ENCODE measurements at regions not wholly inside any gene's neighbourhood (a gene's known extent, or its start where the extent isn't known, plus 50 kb on each side); places are given as distances from the start of the nearest gene placed in this dataset.
"Not testable (repeated sequence)": the region's sequence is repeated elsewhere in the genome, so short reads cannot be mapped to it uniquely, and the experiment has no call there.

GRCh38 chr3:75445234-75445633 lies 218.9 kb upstream of the FRG2C start:
- not testable (repeated sequence) for DNase-seq (ENCODE audit: insufficient read length, low spot score); FAIRE-seq

GRCh38 chr3:75446948-75447347 lies 217.2 kb upstream of the FRG2C start:
- DNase-seq (ENCODE audit: insufficient read length, low spot score); FAIRE-seq: not testable (repeated sequence)

- DNase-seq (ENCODE audit: insufficient read length, low spot score): peak; percentile 11
- not testable (repeated sequence) for FAIRE-seq
These were observed 210.8 kb upstream of the FRG2C start for GRCh38 chr3:75453328-75453727.

- not testable (repeated sequence) for FAIRE-seq; DNase-seq (ENCODE audit: insufficient read length, low spot score)
These were observed 210.3 kb upstream of the FRG2C start for GRCh38 chr3:75453839-75454238.

GRCh38 chr3:75474530-75474929 lies 189.6 kb upstream of the FRG2C start:
- not testable (repeated sequence) for FAIRE-seq; DNase-seq (ENCODE audit: insufficient read length, low spot score)

GRCh38 chr3:75496600-75496999 lies 167.5 kb upstream of the FRG2C start:
- not testable (repeated sequence) for FAIRE-seq; DNase-seq (ENCODE audit: insufficient read length, low spot score)

GRCh38 chr3:75500357-75500756 lies 163.8 kb upstream of the FRG2C start:
- not testable (repeated sequence) for FAIRE-seq; DNase-seq (ENCODE audit: insufficient read length, low spot score)

- FAIRE-seq; DNase-seq (ENCODE audit: insufficient read length, low spot score): not testable (repeated sequence)
These were observed 162.0 kb upstream of the FRG2C start for GRCh38 chr3:75502171-75502570.

- not testable (repeated sequence) for DNase-seq (ENCODE audit: insufficient read length, low spot score); FAIRE-seq
These were observed 161.1 kb upstream of the FRG2C start for GRCh38 chr3:75502769-75503756.

- no peak for TF ChIP-seq POLR2A (IDR thresholded peaks at IDR 0.05; ENCODE audit: low read depth, low read length)
- no peak for DNase-seq (ENCODE audit: insufficient read length, low spot score)
- no peak for FAIRE-seq
These were observed 157.5 kb upstream of the FRG2C start for GRCh38 chr3:75506603-75507002.

- not testable (repeated sequence) for DNase-seq (ENCODE audit: insufficient read length, low spot score); FAIRE-seq
These were observed 156.2 kb upstream of the FRG2C start for GRCh38 chr3:75507956-75508355.

- DNase-seq (ENCODE audit: insufficient read length, low spot score); FAIRE-seq: not testable (repeated sequence)
These were observed 136.5 kb upstream of the FRG2C start for GRCh38 chr3:75527657-75528056.

- peak; percentile 96 for FAIRE-seq
These were observed 112.0 kb upstream of the FRG2C start for GRCh38 chr3:75552095-75552494.

GRCh38 chr3:75564427-75564826 lies 99.7 kb upstream of the FRG2C start:
- DNase-seq (ENCODE audit: insufficient read length, low spot score); FAIRE-seq: not testable (repeated sequence)

More at GRCh38 chr3:75552095-75552494, 112.0 kb upstream of the FRG2C start:
- DNase-seq (ENCODE audit: insufficient read length, low spot score): not testable (repeated sequence)

GRCh38 chr3:75572303-75572702 lies 91.8 kb upstream of the FRG2C start:
- not testable (repeated sequence) for DNase-seq (ENCODE audit: insufficient read length, low spot score); FAIRE-seq

GRCh38 chr3:75579091-75579490 lies 85.0 kb upstream of the FRG2C start:
- FAIRE-seq; DNase-seq (ENCODE audit: insufficient read length, low spot score): not testable (repeated sequence)

GRCh38 chr3:75579536-75579935 lies 84.6 kb upstream of the FRG2C start:
- DNase-seq (ENCODE audit: insufficient read length, low spot score); FAIRE-seq: not testable (repeated sequence)

GRCh38 chr3:75579981-75580782 lies 83.9 kb upstream of the FRG2C start:
- DNase-seq (ENCODE audit: insufficient read length, low spot score): peak; percentile 11
- FAIRE-seq: not testable (repeated sequence)

GRCh38 chr3:75582536-75582935 lies 81.6 kb upstream of the FRG2C start:
- DNase-seq (ENCODE audit: insufficient read length, low spot score); FAIRE-seq: not testable (repeated sequence)

GRCh38 chr3:75583116-75583515 lies 81.0 kb upstream of the FRG2C start:
- not testable (repeated sequence) for FAIRE-seq; DNase-seq (ENCODE audit: insufficient read length, low spot score)
